ENCODE measurements at regions not wholly inside any gene's neighbourhood (a gene's known extent, or its start where the extent isn't known, plus 50 kb on each side); places are given as distances from the start of the nearest gene placed in this dataset.

DNA sequence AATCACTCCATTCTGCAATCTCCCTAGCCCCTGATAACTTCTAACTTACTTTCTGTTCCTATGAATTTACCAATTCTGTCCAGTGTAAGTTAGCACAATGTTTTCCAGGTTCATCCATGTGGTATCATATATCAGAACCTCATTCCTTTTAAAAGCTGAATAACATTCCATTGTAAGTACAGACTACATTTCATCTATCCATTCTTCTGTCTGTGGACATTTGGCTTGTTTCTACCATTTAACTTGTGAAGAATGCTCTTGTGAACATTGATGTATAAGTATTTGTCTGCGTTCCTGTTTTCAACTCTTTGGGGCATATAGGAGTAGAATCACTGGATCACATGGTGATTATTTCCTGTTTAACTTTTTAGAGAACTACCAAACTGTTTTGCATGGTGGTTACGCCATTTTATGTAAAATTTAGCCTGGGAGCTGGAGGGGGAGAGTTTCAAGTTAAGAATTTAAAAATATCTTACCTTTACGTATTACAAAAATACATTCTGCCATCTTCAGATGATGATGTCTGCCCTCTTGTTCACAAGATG is 156.5 kb downstream of the BTBD3 start:
- no peak for DNase-seq (ENCODE audit: low read depth in 2 of 2)
- no peaks in the 10 kb centered on the region for H3K79me2 ChIP-seq (ENCODE audit: control insufficient read depth, insufficient read depth, low read length)
- no peak overlapping the region for H3K4me3 ChIP-seq (replicated peaks in 1 of 4; ENCODE audit: control extremely low read depth in 1 of 4, insufficient read depth in 1 of 4, low read depth in 3 of 4, low read length in 4 of 4)
- H4K20me1 ChIP-seq (ENCODE audit: control insufficient read depth, extremely low read depth, insufficient read depth, low read length), result no peaks in the 10 kb centered on the region
- H3K9me3 ChIP-seq (ENCODE audit: control insufficient read depth, insufficient read depth, low read depth, low read length), result no peaks in the 10 kb centered on the region
- no peak overlapping the region for H2AFZ ChIP-seq (ENCODE audit: low read length)
- no peak overlapping the region for H3K9ac ChIP-seq (ENCODE audit: insufficient read depth, low read length)
- H3K27me3 ChIP-seq (ENCODE audit: control insufficient read depth, insufficient read depth, low read length), result no peaks in the 10 kb centered on the region
- no peak overlapping the region for H3K27ac ChIP-seq (ENCODE audit: insufficient read depth, low read length)
- no peak overlapping the region for H3K4me2 ChIP-seq (ENCODE audit: extremely low read depth, insufficient read depth, low read length)
- no peaks in the 10 kb centered on the region for H3K36me3 ChIP-seq (ENCODE audit: control insufficient read depth, insufficient read depth, low read length)
- no peaks in the 10 kb centered on the region for H3K4me1 ChIP-seq (ENCODE audit: control insufficient read depth, extremely low read depth, insufficient read depth, low read length)
- TF ChIP-seq EZH2 (IDR thresholded peaks at IDR 0.05; ENCODE audit: low read length, missing control alignments), result no peak
- TF ChIP-seq, protein P1, sequence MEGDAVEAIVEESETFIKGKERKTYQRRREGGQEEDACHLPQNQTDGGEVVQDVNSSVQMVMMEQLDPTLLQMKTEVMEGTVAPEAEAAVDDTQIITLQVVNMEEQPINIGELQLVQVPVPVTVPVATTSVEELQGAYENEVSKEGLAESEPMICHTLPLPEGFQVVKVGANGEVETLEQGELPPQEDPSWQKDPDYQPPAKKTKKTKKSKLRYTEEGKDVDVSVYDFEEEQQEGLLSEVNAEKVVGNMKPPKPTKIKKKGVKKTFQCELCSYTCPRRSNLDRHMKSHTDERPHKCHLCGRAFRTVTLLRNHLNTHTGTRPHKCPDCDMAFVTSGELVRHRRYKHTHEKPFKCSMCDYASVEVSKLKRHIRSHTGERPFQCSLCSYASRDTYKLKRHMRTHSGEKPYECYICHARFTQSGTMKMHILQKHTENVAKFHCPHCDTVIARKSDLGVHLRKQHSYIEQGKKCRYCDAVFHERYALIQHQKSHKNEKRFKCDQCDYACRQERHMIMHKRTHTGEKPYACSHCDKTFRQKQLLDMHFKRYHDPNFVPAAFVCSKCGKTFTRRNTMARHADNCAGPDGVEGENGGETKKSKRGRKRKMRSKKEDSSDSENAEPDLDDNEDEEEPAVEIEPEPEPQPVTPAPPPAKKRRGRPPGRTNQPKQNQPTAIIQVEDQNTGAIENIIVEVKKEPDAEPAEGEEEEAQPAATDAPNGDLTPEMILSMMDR (conservative IDR thresholded peaks at IDR 0.05 in 1 of 2, IDR thresholded peaks at IDR 0.05 in 1 of 2; ENCODE audit: low read depth in 1 of 2, low read length in 2 of 2), result no peak

DNA sequence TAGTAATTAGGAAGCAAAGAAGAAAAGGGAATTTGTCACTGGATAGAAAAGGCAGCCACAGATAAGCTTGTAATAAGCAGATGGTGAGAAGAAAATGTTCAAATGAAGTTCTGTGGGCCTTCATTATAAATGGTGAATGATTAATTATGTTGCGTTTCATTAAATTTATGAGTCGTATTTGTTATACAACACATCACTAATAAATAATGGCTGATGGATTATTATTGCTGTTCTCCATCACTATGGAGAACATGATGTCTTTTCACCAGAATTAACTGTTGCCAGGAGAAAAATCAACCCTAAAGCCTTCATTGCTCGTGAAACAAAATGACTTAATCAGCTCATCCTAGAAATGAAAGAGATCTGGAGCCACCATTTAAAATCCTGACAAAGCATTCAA is 158.5 kb downstream of the BTBD3 start:
- no peak for DNase-seq (ENCODE audit: low read depth in 2 of 2)
- no peak for TF ChIP-seq EZH2 (IDR thresholded peaks at IDR 0.05; ENCODE audit: low read length, missing control alignments)
- TF ChIP-seq, protein P1 (conservative IDR thresholded peaks at IDR 0.05 in 1 of 2, IDR thresholded peaks at IDR 0.05 in 1 of 2; ENCODE audit: low read depth in 1 of 2, low read length in 2 of 2), result no peak

DNA sequence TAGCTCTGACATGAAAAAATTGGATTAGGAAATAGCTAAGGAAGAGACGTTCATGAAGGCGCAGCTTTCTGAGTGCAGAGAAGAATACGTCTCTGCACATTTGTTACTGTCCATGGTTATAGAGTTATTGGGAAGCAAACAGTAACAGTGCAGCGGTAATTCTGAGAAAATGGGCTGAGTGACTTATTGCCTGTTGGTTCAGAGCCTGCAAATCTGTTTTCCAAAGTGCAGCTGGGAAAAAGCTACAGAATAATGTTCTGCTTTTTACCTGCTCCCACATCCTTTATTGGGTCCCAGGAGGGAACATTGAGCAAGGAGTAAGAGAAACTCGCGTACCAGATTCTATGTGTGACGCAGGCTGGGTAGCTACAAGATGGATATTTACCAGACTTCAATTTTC is 160.2 kb downstream of the BTBD3 start:
- no peaks in the 10 kb centered on the region for H3K9me3 ChIP-seq (ENCODE audit: control insufficient read depth, insufficient read depth, low read depth, low read length)
- H3K79me2 ChIP-seq (ENCODE audit: control insufficient read depth, insufficient read depth, low read length), result no peaks in the 10 kb centered on the region
- no peaks in the 10 kb centered on the region for H3K27me3 ChIP-seq (ENCODE audit: control insufficient read depth, insufficient read depth, low read length)
- H3K36me3 ChIP-seq (ENCODE audit: control insufficient read depth, insufficient read depth, low read length), result no peaks in the 10 kb centered on the region
- no peak overlapping the region for H3K4me2 ChIP-seq (ENCODE audit: extremely low read depth, insufficient read depth, low read length)
- DNase-seq (ENCODE audit: low read depth in 2 of 2), result no peak
- H3K4me3 ChIP-seq (replicated peaks in 1 of 4; ENCODE audit: control extremely low read depth in 1 of 4, insufficient read depth in 1 of 4, low read depth in 3 of 4, low read length in 4 of 4), result no peak overlapping the region
- no peak overlapping the region for H2AFZ ChIP-seq (ENCODE audit: low read length)
- no peak for TF ChIP-seq EZH2 (IDR thresholded peaks at IDR 0.05; ENCODE audit: low read length, missing control alignments)
- TF ChIP-seq, protein P1 (conservative IDR thresholded peaks at IDR 0.05 in 1 of 2, IDR thresholded peaks at IDR 0.05 in 1 of 2; ENCODE audit: low read depth in 1 of 2, low read length in 2 of 2), result no peak
- H3K27ac ChIP-seq (ENCODE audit: insufficient read depth, low read length), result no peak overlapping the region
- no peak overlapping the region for H3K9ac ChIP-seq (ENCODE audit: insufficient read depth, low read length)
- H3K4me1 ChIP-seq (ENCODE audit: control insufficient read depth, extremely low read depth, insufficient read depth, low read length), result no peaks in the 10 kb centered on the region
- H4K20me1 ChIP-seq (ENCODE audit: control insufficient read depth, extremely low read depth, insufficient read depth, low read length), result no peaks in the 10 kb centered on the region

More for the DNA sequence above, 158.5 kb downstream of the BTBD3 start:
- no peaks in the 10 kb centered on the region for H3K79me2 ChIP-seq (ENCODE audit: control insufficient read depth, insufficient read depth, low read length)
- H3K27ac ChIP-seq (ENCODE audit: insufficient read depth, low read length), result no peak overlapping the region
- H4K20me1 ChIP-seq (ENCODE audit: control insufficient read depth, extremely low read depth, insufficient read depth, low read length), result no peaks in the 10 kb centered on the region
- H3K9me3 ChIP-seq (ENCODE audit: control insufficient read depth, insufficient read depth, low read depth, low read length), result no peaks in the 10 kb centered on the region
- H2AFZ ChIP-seq (ENCODE audit: low read length), result no peak overlapping the region
- H3K36me3 ChIP-seq (ENCODE audit: control insufficient read depth, insufficient read depth, low read length), result no peaks in the 10 kb centered on the region
- no peak overlapping the region for H3K4me2 ChIP-seq (ENCODE audit: extremely low read depth, insufficient read depth, low read length)
- no peaks in the 10 kb centered on the region for H3K27me3 ChIP-seq (ENCODE audit: control insufficient read depth, insufficient read depth, low read length)
- H3K4me3 ChIP-seq (replicated peaks in 1 of 4; ENCODE audit: control extremely low read depth in 1 of 4, insufficient read depth in 1 of 4, low read depth in 3 of 4, low read length in 4 of 4), result no peak overlapping the region
- H3K9ac ChIP-seq (ENCODE audit: insufficient read depth, low read length), result no peak overlapping the region
- H3K4me1 ChIP-seq (ENCODE audit: control insufficient read depth, extremely low read depth, insufficient read depth, low read length), result no peaks in the 10 kb centered on the region
